Keratinocyte (primary cell): ENCODE measurements at regions not wholly inside any gene's neighbourhood (a gene's known extent, or its start where the extent isn't known, plus 50 kb on each side); places are given as distances from the start of the nearest gene placed in this dataset.

Source experiments
- DNase-seq: peaks from one replicate; pipeline ENCODE4 v3.0.0-alpha.2; 2011; ENCODE audit warnings: low read depth, missing footprints, low spot score
- FAIRE-seq: peaks from 2 replicates; lab custom pipeline; 2011; peaks lifted over from hg19 to GRCh38; lab: Jason Lieb, UNC
- H2AFZ ChIP-seq: 2 replicates; pipeline ENCODE4 v1.6.0; 2012; ENCODE audit warnings: low read length, control low read depth, inconsistent platforms; ENCODE audit not compliant: control insufficient read depth
- H3K27ac ChIP-seq: 2 replicates; pipeline ENCODE4 v1.5.1; 2011; ENCODE audit warnings: low read length; ENCODE audit not compliant: control insufficient read depth, insufficient read depth
- H3K27me3 ChIP-seq: 3 replicates; pipeline ENCODE4 v1.6.0; 2011; ENCODE audit warnings: low read length; ENCODE audit not compliant: control insufficient read depth, insufficient read depth; ENCODE audit errors: extremely low read depth
- H3K36me3 ChIP-seq, 2 experiments: 2 replicates in 1 of 2; 3 replicates in 1 of 2; pipeline ENCODE4 v1.5.1; 2011; ENCODE audit warnings: low read length in 2 of 2, mild to moderate bottlenecking in 1 of 2; ENCODE audit not compliant: control insufficient read depth in 2 of 2, insufficient read depth in 2 of 2; ENCODE audit errors: extremely low read depth in 1 of 2
- H3K4me1 ChIP-seq: 3 replicates; pipeline ENCODE4 v1.5.1; 2011; ENCODE audit warnings: low read length; ENCODE audit not compliant: control insufficient read depth, insufficient read depth; ENCODE audit errors: extremely low read depth
- H3K4me2 ChIP-seq: 3 replicates; pipeline ENCODE4 v1.6.0; 2011; ENCODE audit warnings: low read depth, low read length; ENCODE audit not compliant: control insufficient read depth, insufficient read depth; ENCODE audit errors: extremely low read depth
- H3K4me3 ChIP-seq, 3 experiments: fragments of 200-600 bp in 1 of 3; sonication (generic) in 1 of 3; 2 replicates in 2 of 3; 3 replicates in 1 of 3; pipeline ENCODE4 v1.5.1; 2011 to 2016; ENCODE audit warnings: low read length in 3 of 3, mild to moderate bottlenecking in 3 of 3, control low read depth in 2 of 3, inconsistent platforms in 1 of 3, low read depth in 1 of 3, mixed read lengths in 1 of 3, mixed run types in 1 of 3, moderate library complexity in 1 of 3; ENCODE audit not compliant: control insufficient read depth in 2 of 3, insufficient read depth in 2 of 3; ENCODE audit errors: extremely low read depth in 1 of 3
- H3K79me2 ChIP-seq: 2 replicates; pipeline ENCODE4 v1.6.0; 2012; ENCODE audit warnings: low read length; ENCODE audit not compliant: control insufficient read depth, insufficient read depth
- H3K9ac ChIP-seq: 3 replicates; pipeline ENCODE4 v1.6.0; 2011; ENCODE audit warnings: low read length; ENCODE audit not compliant: control insufficient read depth, insufficient read depth; ENCODE audit errors: extremely low read depth
- H3K9me1 ChIP-seq: 3 replicates; pipeline ENCODE4 v1.6.0; 2011; ENCODE audit warnings: low read length; ENCODE audit not compliant: control insufficient read depth, insufficient read depth; ENCODE audit errors: extremely low read depth
- H3K9me3 ChIP-seq: 2 replicates; pipeline ENCODE4 v1.5.1; 2012; ENCODE audit warnings: low read depth, low read length; ENCODE audit not compliant: control insufficient read depth
- H4K20me1 ChIP-seq: 3 replicates; pipeline ENCODE4 v1.6.0; 2011; ENCODE audit warnings: low read length; ENCODE audit not compliant: control insufficient read depth, insufficient read depth; ENCODE audit errors: extremely low read depth
- CTCF ChIP-seq, 3 experiments: IDR thresholded peaks in 1 of 3; conservative IDR thresholded peaks in 1 of 3; optimal IDR thresholded peaks in 1 of 3; 2 replicates in 2 of 3; 3 replicates in 1 of 3; pipeline versions ENCODE3 to v1.5.1; 2011; ENCODE audit warnings: low read length in 3 of 3, mild to moderate bottlenecking in 3 of 3, moderate library complexity in 2 of 3, control low read depth in 1 of 3, inconsistent platforms in 1 of 3; ENCODE audit not compliant: insufficient read depth in 2 of 3; ENCODE audit errors: extremely low read depth in 1 of 3
- EZH2 ChIP-seq: IDR thresholded peaks from one replicate; pipeline ENCODE4 v1.6.1; 2012; ENCODE audit warnings: inconsistent platforms, mild to moderate bottlenecking, low read length, moderate library complexity
- dilution Hi-C: fragments of 300-500 bp; cut with MboI; formaldehyde crosslinking; loops from one replicate; pipeline ENCODE4 v1.7.0; 2020; ENCODE audit warnings: low sequenced_read_pairs; ENCODE audit not compliant: extremely low pct_ligation_motif_present

GRCh38 chr6:145017051-145017450, 718.3 kb downstream of the EPM2A start:
- peaks cover 8% of the 10 kb centered on the region for H3K4me1 ChIP-seq
- no peaks in the 10 kb centered on the region for H3K27me3 ChIP-seq
- H2AFZ ChIP-seq = no peak overlapping the region
- FAIRE-seq (no peak), DNase-seq (no peak)
- no peak overlapping the region for H3K4me2 ChIP-seq
- H3K9me3 ChIP-seq = no peaks in the 10 kb centered on the region
- H3K27ac ChIP-seq = no peak overlapping the region
- no peaks in the 10 kb centered on the region for H4K20me1 ChIP-seq
- H3K79me2 ChIP-seq = no peaks in the 10 kb centered on the region
- H3K4me3 ChIP-seq = no peak overlapping the region
- H3K9me1 ChIP-seq = no peaks in the 10 kb centered on the region
- no peaks in the 10 kb centered on the region for H3K36me3 ChIP-seq
- dilution Hi-C loops = no loop called here
- no peak overlapping the region for H3K9ac ChIP-seq
- TF ChIP-seq EZH2 = no peak
- no peak for TF ChIP-seq CTCF (optimal IDR thresholded peaks at IDR 0.05 in 1 of 3, IDR thresholded peaks at IDR 0.05 in 1 of 3, conservative IDR thresholded peaks at IDR 0.05 in 1 of 3; ENCODE audit: extremely low read depth in 1 of 3, insufficient read depth in 2 of 3, low read length in 3 of 3)

GRCh38 chr6:145017516-145017915, 717.8 kb downstream of the EPM2A start:
- Histone ChIP-seq H2AFZ (no peak overlapping the region), H3K27ac (no peak overlapping the region), H3K9me3 (no peaks in the 10 kb centered on the region), H3K79me2 (no peaks in the 10 kb centered on the region), H3K36me3 (no peaks in the 10 kb centered on the region), H3K4me1 (peaks cover 8% of the 10 kb centered on the region), H3K27me3 (no peaks in the 10 kb centered on the region), H3K4me3 (no peak overlapping the region), H4K20me1 (no peaks in the 10 kb centered on the region), H3K9me1 (no peaks in the 10 kb centered on the region), H3K4me2 (no peak overlapping the region), H3K9ac (no peak overlapping the region)
- FAIRE-seq (no peak), DNase-seq (no peak)
- dilution Hi-C loops = no loop called here
- no peak for TF ChIP-seq CTCF (optimal IDR thresholded peaks at IDR 0.05 in 1 of 3, IDR thresholded peaks at IDR 0.05 in 1 of 3, conservative IDR thresholded peaks at IDR 0.05 in 1 of 3; ENCODE audit: extremely low read depth in 1 of 3, insufficient read depth in 2 of 3, low read length in 3 of 3)
- TF ChIP-seq EZH2 = no peak
